MM.1S (cell line): ENCODE measurements at regions not wholly inside any gene's neighbourhood (a gene's known extent, or its start where the extent isn't known, plus 50 kb on each side); places are given as distances from the start of the nearest gene placed in this dataset.
A peak's percentile ranks its signal among the peaks of the same experiment; 100 is the strongest.

ENCODE experiments used
- DNase-seq: peaks from one replicate; pipeline ENCODE4 v3.0.0-alpha.2; 2015
- H2AFZ ChIP-seq: fragments of 300-600 bp; sonication (generic); 2 replicates; pipeline ENCODE4 v1.6.0; 2016; ENCODE audit warnings: antibody characterized with exemption, low read length
- H3F3A ChIP-seq: fragments of 300-600 bp; sonication (generic); 2 replicates; pipeline ENCODE4 v1.6.1; 2016; ENCODE audit warnings: mild to moderate bottlenecking, antibody characterized with exemption, low read length, moderate library complexity, mixed read lengths; ENCODE audit not compliant: insufficient read depth
- H3K27ac ChIP-seq: fragments of 300-600 bp; sonication (generic); 2 replicates; pipeline ENCODE4 v1.5.1; 2016; ENCODE audit warnings: mild to moderate bottlenecking, low read length
- H3K27me3 ChIP-seq: fragments of 300-600 bp; sonication (generic); replicated peaks from 2 replicates; pipeline ENCODE4 v1.6.0; 2016; ENCODE audit warnings: low read length; ENCODE audit not compliant: insufficient read depth
- H3K36me3 ChIP-seq: fragments of 300-600 bp; sonication (generic); replicated peaks from 2 replicates; pipeline ENCODE4 v1.6.1; 2016; ENCODE audit warnings: mild to moderate bottlenecking, low read length, mixed read lengths; ENCODE audit not compliant: insufficient read depth
- H3K4me1 ChIP-seq: fragments of 300-600 bp; sonication (generic); 2 replicates; pipeline ENCODE4 v1.6.1; 2016; ENCODE audit warnings: low read length, mixed read lengths
- H3K4me2 ChIP-seq: fragments of 300-600 bp; sonication (generic); 2 replicates; pipeline ENCODE4 v1.6.0; 2016; ENCODE audit warnings: low read depth, low read length
- H3K4me3 ChIP-seq: fragments of 300-600 bp; sonication (generic); 2 replicates; pipeline ENCODE4 v1.5.1; 2016; ENCODE audit warnings: low read length, mixed read lengths
- H3K79me2 ChIP-seq: fragments of 300-600 bp; sonication (generic); 2 replicates; pipeline ENCODE4 v1.6.1; 2016; ENCODE audit warnings: mixed run types, low read length, mixed read lengths
- H3K9ac ChIP-seq: fragments of 300-600 bp; sonication (generic); 2 replicates; pipeline ENCODE4 v1.6.1; 2016; ENCODE audit warnings: low read length, mixed read lengths
- H3K9me2 ChIP-seq: fragments of 300-600 bp; sonication (generic); replicated peaks from 2 replicates; pipeline ENCODE4 v1.6.1; 2016; ENCODE audit warnings: mild to moderate bottlenecking, low read length, mixed read lengths; ENCODE audit not compliant: insufficient read depth
- H3K9me3 ChIP-seq: fragments of 300-600 bp; sonication (generic); replicated peaks from 2 replicates; pipeline ENCODE4 v1.6.1; 2016; ENCODE audit warnings: mild to moderate bottlenecking, low read length, mixed read lengths; ENCODE audit not compliant: insufficient read depth
- H4K20me1 ChIP-seq: fragments of 300-600 bp; sonication (generic); 2 replicates; pipeline ENCODE4 v1.6.1; 2016; ENCODE audit warnings: mild to moderate bottlenecking, low read length, moderate library complexity, mixed read lengths; ENCODE audit not compliant: insufficient read depth
- CTCF ChIP-seq: fragments of 300-600 bp; sonication (generic); IDR thresholded peaks from 2 replicates; pipeline ENCODE4 v1.5.1; 2016; ENCODE audit warnings: antibody characterized with exemption, low read length, mixed read lengths
- EZH2 ChIP-seq: fragments of 300-600 bp; sonication (generic); optimal IDR thresholded peaks from 2 replicates; pipeline ENCODE3; 2017; ENCODE audit warnings: low read depth, mild to moderate bottlenecking, antibody characterized with exemption, low read length, mixed read lengths
- EZH2phosphoT487 ChIP-seq: fragments of 300-600 bp; sonication (generic); IDR thresholded peaks from 2 replicates; pipeline ENCODE4 v1.6.1; 2018; ENCODE audit warnings: antibody characterized with exemption, low read length

DNA sequence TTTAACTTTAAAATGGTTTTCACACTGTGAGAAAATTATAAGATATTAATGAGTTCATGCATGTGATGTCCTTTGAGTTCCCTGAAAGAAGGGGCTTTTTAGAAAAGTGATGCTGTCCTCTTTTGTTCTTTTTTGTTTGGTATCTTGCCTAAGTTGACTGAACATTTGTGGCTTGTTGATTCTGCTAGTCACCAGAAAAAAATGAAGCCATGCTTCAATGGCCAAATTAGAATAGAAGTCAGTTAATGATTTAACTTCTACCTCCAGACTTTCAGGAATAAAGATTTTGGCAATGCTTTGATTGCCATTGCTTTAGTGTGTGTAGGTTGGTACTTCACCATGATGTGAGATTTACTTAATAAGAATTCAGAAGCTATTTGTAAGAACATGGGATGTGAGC, 260.6 kb upstream of the NECTIN3 start:
- TF ChIP-seq EZH2phosphoT487 (no peak), CTCF (no peak)
- Histone ChIP-seq H3K9me2 (no peaks in the 10 kb centered on the region), H4K20me1 (no peaks in the 10 kb centered on the region), H3K9ac (no peak overlapping the region), H3K4me1 (peaks cover 25% of the 10 kb centered on the region), H2AFZ (no peak overlapping the region), H3K27me3 (no peaks in the 10 kb centered on the region), H3F3A (peaks cover 7% of the 10 kb centered on the region), H3K4me2 (no peak overlapping the region), H3K27ac (no peak overlapping the region), H3K4me3 (no peak overlapping the region), H3K9me3 (no peaks in the 10 kb centered on the region), H3K79me2 (no peaks in the 10 kb centered on the region), H3K36me3 (no peaks in the 10 kb centered on the region)
- DNase-seq, result no peak

- H3K27ac ChIP-seq, result no peak overlapping the region
These were observed 258.1 kb upstream of the NECTIN3 start for GRCh38 chr3:110813541-110813940.

DNA sequence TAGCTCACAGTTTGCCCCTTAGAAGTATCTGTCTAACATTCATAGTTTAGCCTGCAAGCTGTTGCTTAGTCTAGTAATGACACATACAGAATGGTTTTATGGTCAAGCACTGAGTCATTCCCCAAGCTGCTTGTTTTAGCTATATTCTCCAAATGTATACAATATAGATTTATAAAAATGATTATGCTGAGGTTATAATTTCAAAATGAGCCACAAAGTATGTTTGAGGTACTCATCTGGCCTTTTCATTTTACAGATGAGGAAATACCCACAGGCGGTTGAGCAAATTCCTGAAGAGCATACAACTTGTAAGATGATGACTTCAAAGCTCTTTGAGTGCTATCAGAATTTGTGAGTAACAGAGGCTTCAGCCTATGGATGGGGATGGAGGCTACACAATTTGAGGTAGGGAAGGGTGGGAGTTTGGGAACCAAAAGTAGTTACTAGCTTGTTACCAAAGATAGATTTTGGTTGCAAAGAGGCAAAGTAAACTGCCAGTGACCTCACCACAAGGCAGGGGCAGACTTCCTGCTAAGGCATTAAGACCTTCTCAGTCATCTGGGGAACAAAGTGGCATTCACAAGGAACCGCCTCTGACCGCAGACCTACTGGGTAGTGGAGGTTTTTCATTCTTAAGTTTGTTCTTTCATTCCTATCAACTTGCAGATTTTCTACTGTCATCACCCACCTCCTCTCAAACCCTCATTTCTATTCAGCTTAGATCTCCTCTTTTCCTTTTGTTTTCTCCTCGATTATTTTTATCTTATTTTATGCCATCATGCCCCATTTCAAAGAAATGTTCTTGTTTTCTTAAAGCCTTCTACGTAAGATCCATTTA, 257.2 kb upstream of the NECTIN3 start:
- no peak overlapping the region for H3K9ac ChIP-seq
- H3K4me2 ChIP-seq, result 0 out of 2 replicates have a peak overlapping the region, but pooled peaks have one; percentile 8
- H3F3A ChIP-seq, result peaks cover 11% of the 10 kb centered on the region
- H3K9me2 ChIP-seq, result no peaks in the 10 kb centered on the region
- H3K79me2 ChIP-seq, result no peaks in the 10 kb centered on the region
- H3K27ac ChIP-seq, result no peak overlapping the region
- H2AFZ ChIP-seq, result no peak overlapping the region
- no peaks in the 10 kb centered on the region for H3K9me3 ChIP-seq
- no peak for TF ChIP-seq EZH2phosphoT487
- TF ChIP-seq CTCF, result no peak
- no peak for TF ChIP-seq EZH2
- H3K4me3 ChIP-seq, result no peak overlapping the region
- DNase-seq, result peak; percentile 56
- no peaks in the 10 kb centered on the region for H4K20me1 ChIP-seq
- no peaks in the 10 kb centered on the region for H3K36me3 ChIP-seq
- H3K27me3 ChIP-seq, result no peaks in the 10 kb centered on the region
- peaks cover 22% of the 10 kb centered on the region for H3K4me1 ChIP-seq

More at GRCh38 chr3:110813541-110813940, 258.1 kb upstream of the NECTIN3 start:
- Histone ChIP-seq H4K20me1 (no peaks in the 10 kb centered on the region), H3K36me3 (no peaks in the 10 kb centered on the region), H3K4me1 (peaks cover 22% of the 10 kb centered on the region), H3F3A (peaks cover 11% of the 10 kb centered on the region), H3K27me3 (no peaks in the 10 kb centered on the region), H3K9ac (no peak overlapping the region), H2AFZ (no peak overlapping the region), H3K9me3 (no peaks in the 10 kb centered on the region), H3K4me2 (no peak overlapping the region), H3K4me3 (no peak overlapping the region), H3K79me2 (no peaks in the 10 kb centered on the region), H3K9me2 (no peaks in the 10 kb centered on the region)
- TF ChIP-seq CTCF (no peak), EZH2 (no peak), EZH2phosphoT487 (no peak)
- DNase-seq, result no peak
